ENCODE measurements at regions not wholly inside any gene's neighbourhood (a gene's known extent, or its start where the extent isn't known, plus 50 kb on each side); places are given as distances from the start of the nearest gene placed in this dataset.
"Not testable (repeated sequence)": the region's sequence is repeated elsewhere in the genome, so short reads cannot be mapped to it uniquely, and the experiment has no call there.

DNA sequence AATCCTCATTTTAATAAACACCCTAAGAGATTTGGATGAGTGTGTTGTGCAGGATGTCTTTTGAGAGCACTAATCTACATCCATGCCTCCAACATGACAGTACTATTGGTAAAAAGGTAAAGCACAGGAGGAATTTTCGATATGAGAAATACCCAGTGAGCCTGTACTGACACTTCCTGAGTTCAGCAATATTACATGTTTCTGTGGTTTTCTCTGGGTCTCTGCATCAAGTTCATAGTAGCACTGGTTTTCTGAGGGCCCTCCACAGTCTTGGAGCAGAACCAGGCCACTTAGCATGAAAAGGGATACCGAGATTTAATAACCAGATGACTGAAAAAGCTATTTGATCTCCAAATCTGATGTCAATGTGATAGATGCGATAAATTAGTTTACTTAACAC is 524.1 kb downstream of the TMEM38B start:
- TF ChIP-seq YY1 (IDR thresholded peaks at IDR 0.05; ENCODE audit: insufficient read depth, insufficient read length) (no peak), ZNF274 (IDR thresholded peaks at IDR 0.05; ENCODE audit: low read depth, low read length) (no peak), SUZ12 (IDR thresholded peaks at IDR 0.05; ENCODE audit: extremely low read depth, insufficient read depth, insufficient read length) (no peak)
- H3K4me3 ChIP-seq (ENCODE audit: insufficient read length, low read depth): no peak overlapping the region

DNA sequence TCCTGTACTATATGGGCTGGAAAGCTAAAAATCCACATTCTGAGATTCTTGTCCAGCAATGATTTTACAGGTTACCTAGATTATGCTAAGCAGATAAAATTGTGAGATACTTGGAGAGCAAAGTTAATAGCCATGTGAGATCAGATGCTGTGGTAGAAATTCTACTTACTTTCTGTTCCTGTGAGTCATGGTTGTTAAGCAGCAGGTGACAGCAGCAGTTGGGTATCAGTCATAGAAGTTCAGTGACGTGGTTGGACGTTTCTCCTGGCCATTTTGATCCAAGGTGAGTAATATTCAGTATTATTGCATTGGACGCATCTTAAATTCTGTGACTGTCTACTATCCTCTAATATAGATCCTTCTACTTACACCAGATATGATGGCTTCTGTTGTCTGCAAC is 524.5 kb downstream of the TMEM38B start:
- Histone ChIP-seq H3K27me3 (ENCODE audit: insufficient read depth, insufficient read length) (no peaks in the 10 kb centered on the region), H3K9ac (ENCODE audit: insufficient read length, low read depth) (no peak overlapping the region), H3K9me3 (ENCODE audit: insufficient read depth, low read length) (no peaks in the 10 kb centered on the region), H3K4me3 (ENCODE audit: insufficient read length, low read depth) (no peak overlapping the region), H3K4me1 (ENCODE audit: insufficient read depth, insufficient read length) (no peaks in the 10 kb centered on the region), H3K36me3 (ENCODE audit: insufficient read depth, insufficient read length, low read length) (no peaks in the 10 kb centered on the region)
- TF ChIP-seq ZNF274 (IDR thresholded peaks at IDR 0.05; ENCODE audit: low read depth, low read length) (no peak), YY1 (IDR thresholded peaks at IDR 0.05; ENCODE audit: insufficient read depth, insufficient read length) (no peak), SUZ12 (IDR thresholded peaks at IDR 0.05; ENCODE audit: extremely low read depth, insufficient read depth, insufficient read length) (no peak)
- no peak for DNase-seq (ENCODE audit: low read depth, low spot score)

More for the DNA sequence above, 524.1 kb downstream of the TMEM38B start:
- Histone ChIP-seq H3K9me3 (ENCODE audit: insufficient read depth, low read length) (no peaks in the 10 kb centered on the region), H3K36me3 (ENCODE audit: insufficient read depth, insufficient read length, low read length) (no peaks in the 10 kb centered on the region), H3K4me1 (ENCODE audit: insufficient read depth, insufficient read length) (no peaks in the 10 kb centered on the region), H3K9ac (ENCODE audit: insufficient read length, low read depth) (no peak overlapping the region), H3K27me3 (ENCODE audit: insufficient read depth, insufficient read length) (no peaks in the 10 kb centered on the region)
- no peak for DNase-seq (ENCODE audit: low read depth, low spot score)

DNA sequence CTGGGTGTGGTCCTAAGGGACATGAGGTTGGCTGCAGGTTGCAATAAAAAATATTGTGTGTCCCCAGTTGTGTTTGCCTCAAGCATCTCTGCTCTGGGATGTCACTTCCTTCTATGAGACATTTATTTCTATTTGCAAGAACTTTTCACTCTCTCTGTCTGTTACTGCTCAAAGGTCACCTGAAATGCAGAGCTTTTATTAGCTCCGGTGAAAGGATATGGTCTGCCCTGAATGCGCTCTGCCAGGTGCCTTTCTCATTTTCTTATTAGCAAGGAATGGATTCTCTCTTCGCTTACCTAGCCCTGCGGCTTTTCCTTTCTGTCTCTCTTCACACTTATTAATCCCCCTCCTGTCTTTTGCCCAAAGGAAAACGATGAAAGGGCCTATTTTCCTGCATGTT is 526.1 kb downstream of the TMEM38B start:
- TF ChIP-seq ZNF274 (IDR thresholded peaks at IDR 0.05; ENCODE audit: low read depth, low read length) (no peak), YY1 (IDR thresholded peaks at IDR 0.05; ENCODE audit: insufficient read depth, insufficient read length) (no peak), SUZ12 (IDR thresholded peaks at IDR 0.05; ENCODE audit: extremely low read depth, insufficient read depth, insufficient read length) (no peak)
- DNase-seq (ENCODE audit: low read depth, low spot score): no peak
- Histone ChIP-seq H3K4me3 (ENCODE audit: insufficient read length, low read depth) (no peak overlapping the region), H3K9ac (ENCODE audit: insufficient read length, low read depth) (no peak overlapping the region), H3K9me3 (ENCODE audit: insufficient read depth, low read length) (no peaks in the 10 kb centered on the region), H3K36me3 (ENCODE audit: insufficient read depth, insufficient read length, low read length) (no peaks in the 10 kb centered on the region), H3K27me3 (ENCODE audit: insufficient read depth, insufficient read length) (no peaks in the 10 kb centered on the region), H3K4me1 (ENCODE audit: insufficient read depth, insufficient read length) (no peaks in the 10 kb centered on the region)

DNA sequence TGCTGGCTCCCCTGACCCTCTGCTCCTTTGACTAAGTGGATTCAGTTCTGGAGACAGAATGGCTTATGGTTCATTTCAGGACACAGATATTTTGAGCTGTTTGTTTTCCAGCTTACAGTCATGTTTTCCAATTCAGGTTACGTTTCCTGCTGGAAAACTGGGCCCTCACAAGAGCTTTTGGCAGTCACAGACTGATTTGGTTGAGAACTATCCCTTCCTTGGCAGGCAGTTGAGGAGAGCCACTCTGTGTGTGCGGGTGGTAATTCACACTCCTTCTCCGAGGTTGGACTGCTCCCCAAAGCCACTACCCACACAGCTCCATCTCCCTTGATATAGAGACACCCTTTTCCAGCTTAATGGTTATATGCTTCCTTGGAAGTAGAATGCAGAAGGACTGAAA is 534.5 kb downstream of the TMEM38B start:
- Histone ChIP-seq H3K4me1 (ENCODE audit: insufficient read depth, insufficient read length) (no peaks in the 10 kb centered on the region), H3K4me3 (ENCODE audit: insufficient read length, low read depth) (no peak overlapping the region), H3K27me3 (ENCODE audit: insufficient read depth, insufficient read length) (no peaks in the 10 kb centered on the region), H3K9ac (ENCODE audit: insufficient read length, low read depth) (no peak overlapping the region), H3K36me3 (ENCODE audit: insufficient read depth, insufficient read length, low read length) (no peaks in the 10 kb centered on the region), H3K9me3 (ENCODE audit: insufficient read depth, low read length) (no peaks in the 10 kb centered on the region)
- no peak for TF ChIP-seq ZNF274 (IDR thresholded peaks at IDR 0.05; ENCODE audit: low read depth, low read length)
- no peak for TF ChIP-seq YY1 (IDR thresholded peaks at IDR 0.05; ENCODE audit: insufficient read depth, insufficient read length)
- no peak for TF ChIP-seq SUZ12 (IDR thresholded peaks at IDR 0.05; ENCODE audit: extremely low read depth, insufficient read depth, insufficient read length)
- DNase-seq (ENCODE audit: low read depth, low spot score): no peak

DNA sequence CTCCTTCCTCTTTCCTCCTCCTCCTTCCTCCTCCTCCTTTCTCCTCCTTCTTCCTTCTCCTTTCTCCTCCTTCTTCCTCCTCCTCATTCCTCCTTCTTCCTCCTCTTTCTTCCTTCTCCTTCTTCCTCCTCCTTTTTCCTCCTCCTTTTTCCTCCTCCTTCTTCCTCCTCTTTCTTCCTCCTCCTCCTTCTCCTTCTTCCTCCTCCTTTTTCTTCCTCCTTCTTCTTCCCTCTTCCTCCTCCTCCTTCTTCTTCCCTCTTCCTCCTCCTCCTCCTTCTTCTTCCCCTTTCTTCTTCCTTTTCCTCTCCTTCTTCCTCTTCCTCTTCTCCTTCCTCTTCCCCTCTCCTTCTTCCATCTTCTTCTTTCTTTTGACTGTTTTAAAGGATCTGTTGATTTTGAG is 538.8 kb downstream of the TMEM38B start:
- H3K9ac ChIP-seq (ENCODE audit: insufficient read length, low read depth): no peak overlapping the region
- no peaks in the 10 kb centered on the region for H3K4me1 ChIP-seq (ENCODE audit: insufficient read depth, insufficient read length)
- no peak for TF ChIP-seq SUZ12 (IDR thresholded peaks at IDR 0.05; ENCODE audit: extremely low read depth, insufficient read depth, insufficient read length)
- no peak for TF ChIP-seq ZNF274 (IDR thresholded peaks at IDR 0.05; ENCODE audit: low read depth, low read length)
- no peak for TF ChIP-seq YY1 (IDR thresholded peaks at IDR 0.05; ENCODE audit: insufficient read depth, insufficient read length)
- H3K4me3 ChIP-seq (ENCODE audit: insufficient read length, low read depth): no peak overlapping the region
- no peak for DNase-seq (ENCODE audit: low read depth, low spot score)
- H3K9me3 ChIP-seq (ENCODE audit: insufficient read depth, low read length): no peaks in the 10 kb centered on the region
- no peaks in the 10 kb centered on the region for H3K27me3 ChIP-seq (ENCODE audit: insufficient read depth, insufficient read length)
- no peaks in the 10 kb centered on the region for H3K36me3 ChIP-seq (ENCODE audit: insufficient read depth, insufficient read length, low read length)

DNA sequence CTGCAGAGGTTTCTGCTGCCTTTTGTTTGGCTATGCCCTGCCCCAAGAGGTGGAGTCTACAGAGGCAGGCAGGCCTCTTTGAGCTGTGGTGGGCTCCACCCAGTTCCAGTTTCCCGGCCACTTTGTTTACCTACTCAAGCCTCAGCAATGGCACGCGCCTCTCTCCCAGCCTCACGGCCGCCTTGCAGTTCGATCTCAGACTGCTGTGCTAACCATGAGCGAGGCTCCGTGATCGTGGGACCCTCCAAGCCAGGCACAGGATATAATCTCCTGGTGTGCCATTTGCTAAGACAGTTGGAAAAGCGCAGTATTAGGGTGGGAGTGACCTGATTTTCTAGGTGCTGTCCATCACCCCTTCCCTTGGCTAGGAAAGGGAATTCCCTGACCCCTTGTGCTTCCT is 566.6 kb downstream of the TMEM38B start:
- not testable (repeated sequence) for H3K27me3 ChIP-seq (ENCODE audit: insufficient read depth, insufficient read length); H3K4me3 ChIP-seq (ENCODE audit: insufficient read length, low read depth); H3K36me3 ChIP-seq (ENCODE audit: insufficient read depth, insufficient read length, low read length); H3K9ac ChIP-seq (ENCODE audit: insufficient read length, low read depth); DNase-seq (ENCODE audit: low read depth, low spot score); H3K4me1 ChIP-seq (ENCODE audit: insufficient read depth, insufficient read length)
- peaks cover 10% of the 10 kb centered on the region; the same call in 1 of the 2 replicates for H3K9me3 ChIP-seq (ENCODE audit: insufficient read depth, low read length)

DNA sequence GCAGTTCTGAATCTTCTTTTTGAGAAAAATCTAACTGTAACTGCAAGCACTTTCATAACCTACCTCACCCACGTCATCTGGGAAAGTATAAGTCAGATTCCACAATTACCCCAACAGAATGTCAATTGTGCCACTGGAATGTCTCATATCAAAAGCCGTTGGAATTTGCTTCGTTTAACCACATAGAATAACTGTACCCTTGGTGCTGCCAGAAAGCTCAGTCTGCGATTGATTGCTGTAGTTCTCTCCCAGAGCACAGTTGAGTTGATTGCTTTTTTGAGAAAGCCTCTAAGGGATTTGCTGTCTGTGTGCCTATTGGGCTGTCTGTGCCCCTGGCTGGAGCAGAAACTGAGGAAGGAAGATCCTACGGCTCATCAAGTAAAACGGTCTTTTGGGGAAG is 583.6 kb downstream of the TMEM38B start:
- DNase-seq (ENCODE audit: low read depth, low spot score): no peak
- TF ChIP-seq SUZ12 (IDR thresholded peaks at IDR 0.05; ENCODE audit: extremely low read depth, insufficient read depth, insufficient read length) (no peak), YY1 (IDR thresholded peaks at IDR 0.05; ENCODE audit: insufficient read depth, insufficient read length) (no peak), ZNF274 (IDR thresholded peaks at IDR 0.05; ENCODE audit: low read depth, low read length) (no peak)
- H3K4me3 ChIP-seq (ENCODE audit: insufficient read length, low read depth): no peak overlapping the region
- peaks cover 7% of the 10 kb centered on the region for H3K9me3 ChIP-seq (ENCODE audit: insufficient read depth, low read length)
- H3K9ac ChIP-seq (ENCODE audit: insufficient read length, low read depth): no peak overlapping the region
- no peaks in the 10 kb centered on the region for H3K27me3 ChIP-seq (ENCODE audit: insufficient read depth, insufficient read length)
- no peaks in the 10 kb centered on the region for H3K4me1 ChIP-seq (ENCODE audit: insufficient read depth, insufficient read length)
- no peaks in the 10 kb centered on the region for H3K36me3 ChIP-seq (ENCODE audit: insufficient read depth, insufficient read length, low read length)

DNA sequence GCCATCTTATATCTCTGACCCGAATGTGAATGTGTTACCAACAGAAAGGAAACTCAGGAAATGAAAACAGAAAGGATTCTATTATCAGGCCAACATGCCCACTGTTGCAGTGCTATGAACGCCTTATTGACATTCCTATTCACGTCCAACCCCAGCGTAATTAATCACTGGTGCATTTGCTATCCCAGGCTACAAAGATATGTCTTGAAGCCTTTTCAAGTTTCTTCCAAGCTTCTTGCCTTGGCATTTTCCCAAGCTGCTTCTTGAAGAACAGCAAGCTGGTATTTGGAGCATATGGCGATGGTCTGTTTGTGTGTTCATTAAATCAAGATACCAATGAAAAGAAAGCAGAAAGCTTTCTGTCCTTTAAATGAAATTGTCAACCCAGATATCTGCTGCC is 579.2 kb upstream of the ZNF462 start:
- Histone ChIP-seq H3K36me3 (ENCODE audit: insufficient read depth, insufficient read length, low read length) (no peaks in the 10 kb centered on the region), H3K27me3 (ENCODE audit: insufficient read depth, insufficient read length) (no peaks in the 10 kb centered on the region), H3K9me3 (ENCODE audit: insufficient read depth, low read length) (peaks cover 7% of the 10 kb centered on the region), H3K4me3 (ENCODE audit: insufficient read length, low read depth) (no peak overlapping the region), H3K4me1 (ENCODE audit: insufficient read depth, insufficient read length) (no peaks in the 10 kb centered on the region), H3K9ac (ENCODE audit: insufficient read length, low read depth) (no peak overlapping the region)
- no peak for DNase-seq (ENCODE audit: low read depth, low spot score)
- TF ChIP-seq YY1 (IDR thresholded peaks at IDR 0.05; ENCODE audit: insufficient read depth, insufficient read length) (no peak), SUZ12 (IDR thresholded peaks at IDR 0.05; ENCODE audit: extremely low read depth, insufficient read depth, insufficient read length) (no peak), ZNF274 (IDR thresholded peaks at IDR 0.05; ENCODE audit: low read depth, low read length) (no peak)
